ENCODE measurements at regions not wholly inside any gene's neighbourhood (a gene's known extent, or its start where the extent isn't known, plus 50 kb on each side); places are given as distances from the start of the nearest gene placed in this dataset.

DNA sequence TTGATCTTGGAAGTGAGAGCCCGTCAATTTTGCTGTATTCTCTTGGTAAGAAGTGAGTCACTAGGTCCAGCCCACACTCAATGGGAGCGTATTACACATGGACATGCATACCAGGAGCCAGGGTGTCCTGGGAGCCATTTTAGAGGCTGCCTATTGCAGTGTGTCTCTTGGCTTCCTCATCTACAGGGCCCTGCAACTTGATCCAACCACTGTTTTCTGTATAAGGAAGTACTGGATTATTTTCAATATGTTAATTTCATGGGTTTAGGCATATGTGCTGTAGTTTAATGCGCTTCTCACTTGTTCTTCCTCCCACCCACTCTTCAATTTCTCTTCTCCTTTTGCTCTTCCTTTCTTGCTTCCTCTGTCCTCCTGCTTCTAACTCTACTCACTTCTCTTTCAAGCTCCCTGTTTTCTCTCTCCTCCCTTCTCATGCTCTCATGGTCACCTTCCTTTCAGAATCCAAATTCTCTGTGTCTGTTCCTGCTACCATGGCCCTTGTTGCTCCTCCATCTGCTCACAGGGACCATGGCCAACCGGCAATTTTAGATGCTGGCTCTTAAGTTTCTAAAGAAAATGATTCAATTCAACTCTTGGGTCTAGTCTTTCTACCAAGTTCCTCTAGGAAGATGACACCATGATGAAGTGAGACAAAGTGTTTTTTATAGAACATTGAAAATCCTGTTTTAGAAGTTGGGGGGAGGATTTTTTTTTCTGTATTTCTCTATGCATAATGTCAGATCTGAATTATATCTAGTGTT, 152.0 kb upstream of the ZEB2 start:
- H3K4me3 Mint-ChIP-seq, result no peak overlapping the region
- H3K27ac Mint-ChIP-seq, result no peak overlapping the region
- peaks cover 13% of the 10 kb centered on the region for H3K4me1 Mint-ChIP-seq
- no peaks in the 10 kb centered on the region for H3K9me3 Mint-ChIP-seq
- H3K27me3 Mint-ChIP-seq, result no peaks in the 10 kb centered on the region
- no peaks in the 10 kb centered on the region for H3K36me3 Mint-ChIP-seq
- DNase-seq (ENCODE audit: low spot score in 2 of 2), result no peak
- ATAC-seq (ENCODE audit: low read depth), result peak; percentile 54

DNA sequence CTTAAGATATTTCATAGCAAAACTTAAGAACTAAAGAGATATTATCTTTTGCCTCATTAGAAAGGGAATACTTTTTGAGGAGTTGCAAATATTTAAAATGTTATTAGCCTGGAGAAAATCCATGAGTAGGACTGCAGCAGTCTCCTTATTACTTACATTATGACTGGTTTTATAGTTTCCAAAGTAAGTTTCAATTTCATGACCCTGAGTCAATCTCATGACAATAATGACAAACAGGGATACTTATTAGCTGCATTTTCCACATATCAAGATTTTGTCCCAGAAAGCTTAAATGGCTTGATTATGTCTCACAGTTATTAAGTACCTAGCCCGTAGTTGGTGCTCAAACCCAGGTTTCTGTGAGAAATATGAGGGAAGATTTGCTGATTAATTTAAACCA, 150.8 kb upstream of the ZEB2 start:
- Mint-ChIP-seq H3K27me3 (no peaks in the 10 kb centered on the region), H3K9me3 (no peaks in the 10 kb centered on the region), H3K4me3 (no peak overlapping the region), H3K27ac (no peak overlapping the region), H3K4me1 (peaks cover 13% of the 10 kb centered on the region), H3K36me3 (no peaks in the 10 kb centered on the region)
- ATAC-seq (ENCODE audit: low read depth) (no peak), DNase-seq (ENCODE audit: low spot score in 2 of 2) (no peak)

- no peak overlapping the region for H3K27ac Mint-ChIP-seq
- H3K4me1 Mint-ChIP-seq, result peaks cover 13% of the 10 kb centered on the region
- no peak for DNase-seq (ENCODE audit: low spot score in 2 of 2)
- peak; percentile 70 for ATAC-seq (ENCODE audit: low read depth)
- H3K27me3 Mint-ChIP-seq, result no peaks in the 10 kb centered on the region
- H3K4me3 Mint-ChIP-seq, result no peak overlapping the region
- no peaks in the 10 kb centered on the region for H3K36me3 Mint-ChIP-seq
- no peaks in the 10 kb centered on the region for H3K9me3 Mint-ChIP-seq
Observed at GRCh38 chr2:144670080-144670479, 150.2 kb upstream of the ZEB2 start.

GRCh38 chr2:144669196-144669987, 149.5 kb upstream of the ZEB2 start:
- H3K27ac Mint-ChIP-seq, result no peak overlapping the region
- no peaks in the 10 kb centered on the region for H3K27me3 Mint-ChIP-seq
- no peaks in the 10 kb centered on the region for H3K9me3 Mint-ChIP-seq
- peaks cover 13% of the 10 kb centered on the region for H3K4me1 Mint-ChIP-seq
- H3K36me3 Mint-ChIP-seq, result no peaks in the 10 kb centered on the region
- ATAC-seq (ENCODE audit: low read depth) (no peak), DNase-seq (ENCODE audit: low spot score in 2 of 2) (no peak)
- no peak overlapping the region for H3K4me3 Mint-ChIP-seq

DNA sequence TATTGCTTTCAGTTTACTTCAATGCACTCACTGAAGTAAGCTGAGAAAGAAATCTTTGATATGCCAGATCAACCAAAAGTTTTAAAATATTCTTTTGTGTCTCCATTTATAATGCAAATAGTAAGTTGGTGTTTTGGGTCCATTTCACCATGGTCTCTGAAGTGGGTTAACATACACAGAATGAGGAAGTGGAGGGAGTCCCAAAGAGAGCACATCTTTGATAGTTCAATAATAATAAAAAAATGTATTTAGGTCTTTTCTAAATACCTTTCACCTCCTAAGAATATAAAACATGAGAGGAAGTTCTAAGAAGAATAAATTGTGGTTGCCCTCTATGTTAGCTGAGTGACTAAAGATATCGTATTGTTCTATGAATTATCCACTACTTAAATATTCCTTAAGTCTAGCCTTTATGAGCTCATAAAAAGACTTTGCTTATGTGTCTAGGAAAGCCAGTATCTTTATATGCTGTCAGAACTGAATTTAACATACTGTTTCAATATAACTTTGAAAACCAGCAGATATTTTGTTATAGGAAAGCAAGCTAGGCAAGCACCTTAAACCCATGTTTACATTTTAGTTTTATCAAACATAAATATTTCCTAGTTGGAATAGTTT, 148.7 kb upstream of the ZEB2 start:
- H3K4me3 Mint-ChIP-seq, result no peak overlapping the region
- no peak overlapping the region for H3K27ac Mint-ChIP-seq
- H3K27me3 Mint-ChIP-seq, result no peaks in the 10 kb centered on the region
- no peaks in the 10 kb centered on the region for H3K9me3 Mint-ChIP-seq
- H3K4me1 Mint-ChIP-seq, result peaks cover 13% of the 10 kb centered on the region
- no peaks in the 10 kb centered on the region for H3K36me3 Mint-ChIP-seq
- no peak for DNase-seq (ENCODE audit: low spot score in 2 of 2)
- ATAC-seq (ENCODE audit: low read depth), result no peak

DNA sequence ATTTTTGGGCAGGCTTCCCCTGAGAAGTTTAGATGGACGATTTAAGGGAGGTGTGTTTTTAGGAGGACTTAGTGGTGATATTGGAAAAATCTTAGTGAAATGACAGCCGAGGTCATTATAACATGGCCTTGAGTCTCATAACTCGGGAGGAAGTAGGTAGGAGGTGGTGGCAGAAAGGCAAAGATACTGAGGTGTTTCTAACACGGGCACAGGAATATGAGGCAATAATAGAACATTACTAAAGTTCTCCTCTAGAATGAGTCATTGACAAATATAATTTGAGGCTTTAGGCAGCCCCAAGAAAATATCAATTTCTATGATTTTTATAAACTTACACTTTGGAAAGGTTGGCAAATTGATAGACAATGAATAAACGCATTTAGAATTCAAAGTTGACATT, 146.1 kb upstream of the ZEB2 start:
- DNase-seq (ENCODE audit: low spot score in 2 of 2), result no peak
- H3K4me1 Mint-ChIP-seq, result peaks cover 11% of the 10 kb centered on the region
- H3K36me3 Mint-ChIP-seq, result no peaks in the 10 kb centered on the region
- no peak for ATAC-seq (ENCODE audit: low read depth)
- no peak overlapping the region for H3K27ac Mint-ChIP-seq
- no peaks in the 10 kb centered on the region for H3K27me3 Mint-ChIP-seq
- no peak overlapping the region for H3K4me3 Mint-ChIP-seq
- no peaks in the 10 kb centered on the region for H3K9me3 Mint-ChIP-seq

- DNase-seq (ENCODE audit: low spot score in 2 of 2) (no peak), ATAC-seq (ENCODE audit: low read depth) (no peak)
- no peaks in the 10 kb centered on the region for H3K27me3 Mint-ChIP-seq
- no peaks in the 10 kb centered on the region for H3K9me3 Mint-ChIP-seq
- H3K4me1 Mint-ChIP-seq, result peaks cover 3% of the 10 kb centered on the region
- H3K36me3 Mint-ChIP-seq, result no peaks in the 10 kb centered on the region
- no peak overlapping the region for H3K4me3 Mint-ChIP-seq
- H3K27ac Mint-ChIP-seq, result no peak overlapping the region
Observed at GRCh38 chr2:144663207-144663606, 143.3 kb upstream of the ZEB2 start.

GRCh38 chr2:144660518-144661316, 140.8 kb upstream of the ZEB2 start:
- Mint-ChIP-seq H3K36me3 (no peaks in the 10 kb centered on the region), H3K27me3 (no peaks in the 10 kb centered on the region), H3K4me3 (no peak overlapping the region), H3K4me1 (peaks cover 3% of the 10 kb centered on the region), H3K9me3 (no peaks in the 10 kb centered on the region), H3K27ac (no peak overlapping the region)
- ATAC-seq (ENCODE audit: low read depth) (peak; percentile 59), DNase-seq (ENCODE audit: low spot score in 2 of 2) (no peak)

- peak; percentile 68 for ATAC-seq (ENCODE audit: low read depth)
- Mint-ChIP-seq H3K36me3 (no peaks in the 10 kb centered on the region), H3K27ac (no peak overlapping the region), H3K4me1 (peaks cover 3% of the 10 kb centered on the region), H3K4me3 (no peak overlapping the region), H3K27me3 (no peaks in the 10 kb centered on the region), H3K9me3 (no peaks in the 10 kb centered on the region)
- DNase-seq (ENCODE audit: low spot score in 2 of 2), result no peak
Observed at GRCh38 chr2:144659731-144660275, 139.9 kb upstream of the ZEB2 start.

DNA sequence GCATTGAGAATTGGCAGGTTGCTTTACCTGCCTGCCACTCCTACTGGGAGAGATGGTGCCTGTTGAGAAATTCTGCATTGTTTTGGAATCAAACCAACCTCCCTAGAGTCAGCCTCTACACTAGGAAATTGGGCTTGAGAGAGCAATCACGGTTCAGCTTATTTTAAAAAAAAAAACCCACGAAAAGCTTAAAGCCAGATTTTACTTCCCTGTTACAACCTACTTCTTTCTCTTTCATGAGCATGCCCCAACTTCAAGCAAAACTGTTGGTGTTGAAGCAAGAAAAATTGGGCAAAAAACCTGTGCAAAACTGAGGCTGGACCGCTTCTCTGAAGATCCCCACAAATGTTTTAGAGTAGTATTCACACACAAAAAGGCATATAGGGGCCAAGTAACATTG, 134.6 kb upstream of the ZEB2 start:
- no peak overlapping the region for H3K27ac Mint-ChIP-seq

GRCh38 chr2:144650907-144651306, 131.0 kb upstream of the ZEB2 start:
- H3K27ac Mint-ChIP-seq, result no peak overlapping the region
- no peaks in the 10 kb centered on the region for H3K27me3 Mint-ChIP-seq
- no peak for ATAC-seq (ENCODE audit: low read depth)
- H3K36me3 Mint-ChIP-seq, result no peaks in the 10 kb centered on the region
- peaks cover 2% of the 10 kb centered on the region for H3K4me1 Mint-ChIP-seq
- H3K4me3 Mint-ChIP-seq, result no peak overlapping the region
- H3K9me3 Mint-ChIP-seq, result no peaks in the 10 kb centered on the region
- DNase-seq (ENCODE audit: low spot score in 2 of 2), result no peak

More for the DNA sequence above, 134.6 kb upstream of the ZEB2 start:
- H3K4me3 Mint-ChIP-seq, result no peak overlapping the region
- ATAC-seq (ENCODE audit: low read depth) (no peak), DNase-seq (ENCODE audit: low spot score in 2 of 2) (no peak)
- H3K27me3 Mint-ChIP-seq, result no peaks in the 10 kb centered on the region
- no peaks in the 10 kb centered on the region for H3K9me3 Mint-ChIP-seq
- H3K36me3 Mint-ChIP-seq, result no peaks in the 10 kb centered on the region
- H3K4me1 Mint-ChIP-seq, result peaks cover 2% of the 10 kb centered on the region

DNA sequence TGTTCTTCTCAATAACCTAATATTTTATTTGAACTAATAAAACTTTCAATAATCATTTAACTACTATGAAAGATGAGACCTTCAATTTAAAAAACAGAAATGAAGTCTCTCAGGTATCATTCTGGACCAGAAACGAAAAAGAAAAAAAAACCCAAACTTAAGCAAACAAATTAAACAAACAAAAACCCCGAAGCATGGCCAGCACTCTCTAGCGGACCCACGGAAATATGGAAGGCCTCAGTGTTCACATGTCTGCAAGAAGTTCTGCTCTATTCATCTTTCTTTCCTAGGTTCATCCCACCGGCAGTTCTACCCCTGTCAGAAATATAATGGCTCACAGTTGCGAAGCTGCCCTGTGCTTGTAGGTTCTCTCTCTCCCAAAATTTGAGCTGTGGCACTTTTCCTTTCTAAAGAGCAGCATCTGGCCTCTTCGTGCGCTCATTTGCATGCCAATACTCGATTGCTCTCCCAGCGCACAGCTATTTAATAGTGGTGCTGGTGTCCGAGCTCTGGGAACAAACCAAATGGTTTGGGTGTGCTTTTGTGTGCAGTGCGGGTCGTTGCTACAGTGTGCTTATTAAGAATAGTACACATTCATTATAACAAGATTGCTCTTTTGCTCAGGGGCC, 129.0 kb upstream of the ZEB2 start:
- ATAC-seq (ENCODE audit: low read depth), result no peak
- Mint-ChIP-seq H3K36me3 (no peaks in the 10 kb centered on the region), H3K9me3 (no peaks in the 10 kb centered on the region), H3K27me3 (no peaks in the 10 kb centered on the region), H3K27ac (no peak overlapping the region), H3K4me1 (no peaks in the 10 kb centered on the region), H3K4me3 (no peak overlapping the region)
- DNase-seq (ENCODE audit: low spot score in 2 of 2), result no peak

GRCh38 chr2:144645083-144645778, 125.3 kb upstream of the ZEB2 start:
- Mint-ChIP-seq H3K27me3 (no peaks in the 10 kb centered on the region), H3K4me3 (no peak overlapping the region), H3K36me3 (no peaks in the 10 kb centered on the region), H3K9me3 (no peaks in the 10 kb centered on the region), H3K4me1 (peaks cover 4% of the 10 kb centered on the region), H3K27ac (no peak overlapping the region)
- ATAC-seq (ENCODE audit: low read depth) (no peak), DNase-seq (ENCODE audit: low spot score in 2 of 2) (no peak)

Data from memory B cell (primary cell).